ENCODE measurements at regions not wholly inside any gene's neighbourhood (a gene's known extent, or its start where the extent isn't known, plus 50 kb on each side); places are given as distances from the start of the nearest gene placed in this dataset.

DNA sequence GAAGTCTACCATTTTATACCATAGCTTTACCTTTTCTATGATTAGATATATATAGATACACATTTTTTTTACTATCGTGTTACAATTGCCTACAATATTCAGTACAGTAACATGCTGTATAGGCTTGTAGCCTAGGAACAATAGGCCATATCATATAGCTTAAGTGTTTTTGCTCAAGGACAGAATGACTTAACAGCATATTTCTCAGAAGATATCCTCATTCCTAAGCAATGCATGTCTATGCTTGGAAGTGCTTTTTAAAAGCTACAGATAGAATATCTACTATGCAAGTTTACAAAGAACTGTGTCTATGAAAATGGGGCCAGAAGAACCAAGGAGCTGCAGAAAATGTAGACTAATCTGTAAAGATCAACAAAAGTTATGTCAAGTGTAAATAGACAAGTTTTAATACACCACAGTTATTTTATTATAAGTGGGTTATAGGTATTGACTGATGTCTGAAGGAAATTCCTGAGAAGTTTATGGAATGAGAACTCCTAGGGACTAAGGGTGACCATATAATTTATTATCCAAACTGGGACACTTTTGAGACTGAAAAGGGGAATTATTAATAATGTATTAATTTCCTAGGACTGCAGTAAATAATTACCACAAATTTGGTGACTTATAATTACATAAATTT, 138.7 kb upstream of the TGFBR2 start:
- H3K4me3 Mint-ChIP-seq, result no peak overlapping the region
- no peaks in the 10 kb centered on the region for H3K36me3 Mint-ChIP-seq (ENCODE audit: low read depth)
- peaks cover 8% of the 10 kb centered on the region for H3K27me3 Mint-ChIP-seq (ENCODE audit: low read depth, poor library complexity)
- no peaks in the 10 kb centered on the region for H3K9me3 Mint-ChIP-seq
- TF ChIP-seq, protein P1, sequence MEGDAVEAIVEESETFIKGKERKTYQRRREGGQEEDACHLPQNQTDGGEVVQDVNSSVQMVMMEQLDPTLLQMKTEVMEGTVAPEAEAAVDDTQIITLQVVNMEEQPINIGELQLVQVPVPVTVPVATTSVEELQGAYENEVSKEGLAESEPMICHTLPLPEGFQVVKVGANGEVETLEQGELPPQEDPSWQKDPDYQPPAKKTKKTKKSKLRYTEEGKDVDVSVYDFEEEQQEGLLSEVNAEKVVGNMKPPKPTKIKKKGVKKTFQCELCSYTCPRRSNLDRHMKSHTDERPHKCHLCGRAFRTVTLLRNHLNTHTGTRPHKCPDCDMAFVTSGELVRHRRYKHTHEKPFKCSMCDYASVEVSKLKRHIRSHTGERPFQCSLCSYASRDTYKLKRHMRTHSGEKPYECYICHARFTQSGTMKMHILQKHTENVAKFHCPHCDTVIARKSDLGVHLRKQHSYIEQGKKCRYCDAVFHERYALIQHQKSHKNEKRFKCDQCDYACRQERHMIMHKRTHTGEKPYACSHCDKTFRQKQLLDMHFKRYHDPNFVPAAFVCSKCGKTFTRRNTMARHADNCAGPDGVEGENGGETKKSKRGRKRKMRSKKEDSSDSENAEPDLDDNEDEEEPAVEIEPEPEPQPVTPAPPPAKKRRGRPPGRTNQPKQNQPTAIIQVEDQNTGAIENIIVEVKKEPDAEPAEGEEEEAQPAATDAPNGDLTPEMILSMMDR (IDR thresholded peaks at IDR 0.05), result no peak
- no peak for DNase-seq
- no peak overlapping the region for H3K27ac Mint-ChIP-seq
- H3K4me1 Mint-ChIP-seq, result no peaks in the 10 kb centered on the region

DNA sequence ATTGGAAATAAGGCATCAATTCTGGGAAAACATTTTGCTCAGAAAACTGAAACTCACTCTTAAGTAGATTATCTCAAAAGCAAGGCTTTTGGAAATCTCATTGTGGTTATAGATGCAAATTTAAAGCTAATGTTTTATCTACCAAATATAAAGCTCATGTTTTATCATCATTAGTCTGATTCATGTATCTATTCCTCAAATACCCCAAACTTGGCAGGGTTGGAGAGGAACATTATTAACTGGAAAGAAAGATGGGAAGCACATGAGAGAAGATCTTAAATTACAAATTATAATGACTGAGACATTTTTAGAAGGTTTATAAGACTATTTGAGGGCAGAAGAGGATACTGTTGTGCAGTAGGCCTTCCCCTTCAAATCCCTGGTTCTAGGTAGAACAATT, 137.3 kb upstream of the TGFBR2 start:
- no peak for DNase-seq
- H3K27me3 Mint-ChIP-seq (ENCODE audit: low read depth, poor library complexity), result peaks cover 5% of the 10 kb centered on the region
- H3K4me3 Mint-ChIP-seq, result no peak overlapping the region
- H3K4me1 Mint-ChIP-seq, result no peaks in the 10 kb centered on the region
- H3K9me3 Mint-ChIP-seq, result peaks cover 6% of the 10 kb centered on the region
- TF ChIP-seq, protein P1 (IDR thresholded peaks at IDR 0.05), result no peak
- no peaks in the 10 kb centered on the region for H3K36me3 Mint-ChIP-seq (ENCODE audit: low read depth)
- no peak overlapping the region for H3K27ac Mint-ChIP-seq

DNA sequence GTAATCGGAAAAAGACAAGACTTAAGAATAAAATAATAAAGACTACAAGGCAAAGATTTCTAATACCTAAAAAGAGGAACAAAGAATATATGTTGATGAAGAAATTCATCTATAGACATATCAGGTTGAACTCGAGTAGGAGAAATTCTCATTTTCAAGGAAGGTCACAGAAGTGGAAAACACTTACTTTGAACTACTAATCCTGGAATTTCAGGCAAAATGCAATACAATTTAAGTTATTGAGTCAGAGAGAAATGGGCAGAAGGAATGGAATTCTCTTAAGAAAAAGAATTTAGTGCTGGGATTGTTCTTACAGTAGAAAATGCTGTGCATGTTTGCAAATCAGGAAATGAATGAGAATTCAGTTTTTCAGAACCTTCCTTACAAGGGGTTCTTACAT, 135.9 kb upstream of the TGFBR2 start:
- TF ChIP-seq, protein P1 (IDR thresholded peaks at IDR 0.05), result no peak
- H3K9me3 Mint-ChIP-seq, result peaks cover 9% of the 10 kb centered on the region
- H3K27ac Mint-ChIP-seq, result no peak overlapping the region
- H3K27me3 Mint-ChIP-seq (ENCODE audit: low read depth, poor library complexity), result peaks cover 2% of the 10 kb centered on the region
- no peaks in the 10 kb centered on the region for H3K4me1 Mint-ChIP-seq
- no peaks in the 10 kb centered on the region for H3K36me3 Mint-ChIP-seq (ENCODE audit: low read depth)
- no peak for DNase-seq
- no peak overlapping the region for H3K4me3 Mint-ChIP-seq

DNA sequence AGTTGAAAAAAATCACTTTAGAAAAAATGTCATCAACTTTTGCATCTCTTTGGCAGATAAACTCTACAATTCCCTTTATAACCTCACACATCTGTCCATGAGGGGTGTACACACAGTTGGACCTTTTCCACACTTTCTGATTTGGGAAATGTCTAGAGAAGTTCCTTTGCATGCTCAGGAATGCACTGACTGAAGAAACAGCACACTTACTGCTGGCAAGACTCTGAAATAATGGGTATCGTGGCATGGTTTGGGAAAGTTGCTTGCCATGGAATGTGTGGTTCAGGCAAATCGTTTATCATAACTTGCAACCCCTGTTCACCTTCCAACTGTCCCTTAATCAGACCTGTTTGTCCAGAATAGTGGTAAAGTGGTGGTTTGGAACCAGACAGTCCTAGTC, 135.3 kb upstream of the TGFBR2 start:
- Mint-ChIP-seq H3K9me3 (peaks cover 9% of the 10 kb centered on the region), H3K27me3 (ENCODE audit: low read depth, poor library complexity) (no peaks in the 10 kb centered on the region), H3K36me3 (ENCODE audit: low read depth) (no peaks in the 10 kb centered on the region), H3K4me3 (no peak overlapping the region), H3K4me1 (no peaks in the 10 kb centered on the region), H3K27ac (no peak overlapping the region)
- TF ChIP-seq, protein P1 (IDR thresholded peaks at IDR 0.05), result no peak
- DNase-seq, result no peak

DNA sequence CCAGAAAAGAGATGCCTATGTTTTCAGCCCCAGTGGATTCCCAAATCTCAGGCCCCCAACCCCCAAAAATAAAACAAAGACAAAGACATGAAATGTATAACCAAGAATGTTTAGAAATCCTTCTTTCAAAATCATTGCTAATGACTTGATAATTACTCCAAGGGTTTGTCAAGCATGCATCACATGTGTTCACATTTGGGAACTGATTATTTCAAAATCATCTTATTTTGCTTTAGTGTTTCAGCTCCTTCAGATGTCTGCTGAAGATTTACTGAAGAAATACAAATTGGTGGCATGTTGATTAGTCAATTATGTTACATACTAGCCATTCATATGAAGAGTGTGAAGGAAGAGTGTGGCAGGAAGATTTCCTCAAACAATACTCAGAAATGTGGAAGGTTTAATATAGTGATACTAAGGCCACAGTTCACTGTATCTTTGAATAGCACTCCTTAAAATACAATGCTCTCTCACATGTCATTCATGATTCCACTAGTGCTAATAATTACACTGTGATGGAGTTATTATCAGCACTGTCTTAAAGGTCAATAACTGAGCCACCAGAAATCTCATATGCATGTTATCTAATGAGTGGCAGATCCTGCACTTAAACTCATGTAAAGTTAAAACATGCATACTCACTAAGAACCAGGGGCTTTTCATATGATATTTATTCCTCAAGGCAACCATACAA, 134.5 kb upstream of the TGFBR2 start:
- peaks cover 9% of the 10 kb centered on the region for H3K9me3 Mint-ChIP-seq
- no peaks in the 10 kb centered on the region for H3K36me3 Mint-ChIP-seq (ENCODE audit: low read depth)
- H3K4me3 Mint-ChIP-seq, result no peak overlapping the region
- H3K27me3 Mint-ChIP-seq (ENCODE audit: low read depth, poor library complexity), result no peaks in the 10 kb centered on the region
- H3K27ac Mint-ChIP-seq, result no peak overlapping the region
- TF ChIP-seq, protein P1 (IDR thresholded peaks at IDR 0.05), result no peak
- DNase-seq, result no peak
- H3K4me1 Mint-ChIP-seq, result no peaks in the 10 kb centered on the region
